Vagina (tissue), 2 donors: ENCODE measurements at regions not wholly inside any gene's neighbourhood (a gene's known extent, or its start where the extent isn't known, plus 50 kb on each side); places are given as distances from the start of the nearest gene placed in this dataset.

Experiments used
- DNase-seq, 2 donors: peaks; one replicate each; pipeline ENCODE4 v3.0.0-alpha.2; 2017; ENCODE audit errors: extremely low spot score in 2 of 2
- H3K27ac ChIP-seq: fragments of 200-600 bp; sonication (generic); one replicate; pipeline ENCODE4 v1.5.1; 2019
- H3K27me3 ChIP-seq: fragments of 200-600 bp; sonication (generic); one replicate; pipeline ENCODE4 v1.5.1; 2019
- H3K36me3 ChIP-seq, 2 donors: fragments of 200-600 bp; sonication (generic); one replicate each; pipeline ENCODE4 v1.5.1; 2017 to 2019
- H3K4me1 ChIP-seq: fragments of 200-600 bp; sonication (generic); one replicate; pipeline ENCODE4 v1.5.1; 2019
- H3K4me3 ChIP-seq, 2 donors: fragments of 200-600 bp; sonication (generic); 1 replicate in 1 of 2; 2 replicates in 1 of 2; pipeline ENCODE4 v1.5.1; 2016 to 2019
- H3K9me3 ChIP-seq: fragments of 200-600 bp; sonication (generic); one replicate; pipeline ENCODE4 v1.5.1; 2019
- CTCF ChIP-seq, 3 experiments: fragments of 450-650 bp in 2 of 3; fragments of 200-600 bp in 1 of 3; sonication (generic) in 1 of 3; IDR thresholded peaks; one replicate each; pipeline ENCODE4 v1.5.1; 2017 to 2019; ENCODE audit warnings: antibody characterized with exemption in 3 of 3, mild to moderate bottlenecking in 2 of 3, moderate library complexity in 2 of 3
- POLR2A ChIP-seq, 2 donors: fragments of 450-650 bp; IDR thresholded peaks; one replicate each; pipeline ENCODE4 v1.6.1; 2017; ENCODE audit warnings: antibody characterized with exemption in 2 of 2, mild to moderate bottlenecking in 2 of 2, moderate library complexity in 2 of 2
- POLR2AphosphoS5 ChIP-seq, 2 donors: sonication (generic); formaldehyde crosslinking; IDR thresholded peaks; one replicate each; pipeline ENCODE4 v1.9.0; 2017; ENCODE audit warnings: antibody characterized with exemption in 2 of 2, mild to moderate bottlenecking in 2 of 2, low read depth in 1 of 2; ENCODE audit not compliant: insufficient read depth in 1 of 2
- intact Hi-C: fragments of 100-400 bp; cut with DNase I; formaldehyde crosslinking; loops from one replicate; pipeline ENCODE4 v1.15.1; 2023

- H3K4me1 ChIP-seq = no peaks in the 10 kb centered on the region
- no peak overlapping the region for H3K4me3 ChIP-seq
- H3K27ac ChIP-seq = no peak overlapping the region
- no peak for DNase-seq
- intact Hi-C loops = loop anchor here (10.0 kb wide), 1 partner anchor 106 kb away; no protein-coding TSS in a partner anchor
- H3K27me3 ChIP-seq = no peaks in the 10 kb centered on the region
- no peaks in the 10 kb centered on the region for H3K9me3 ChIP-seq
- H3K36me3 ChIP-seq = no peaks in the 10 kb centered on the region
- TF ChIP-seq POLR2A (IDR thresholded peaks at IDR 0.05) (no peak), CTCF (IDR thresholded peaks at IDR 0.05) (no peak), POLR2AphosphoS5 (IDR thresholded peaks at IDR 0.05; ENCODE audit: insufficient read depth in 1 of 2, low read depth in 1 of 2) (no peak)
These were observed 311.7 kb upstream of the NFE2L3 start for GRCh38 chr7:25840209-25840792.

- H3K27me3 ChIP-seq = no peaks in the 10 kb centered on the region
- peaks cover 4% of the 10 kb centered on the region for H3K4me1 ChIP-seq
- H3K9me3 ChIP-seq = no peaks in the 10 kb centered on the region
- no peak overlapping the region for H3K27ac ChIP-seq
- no peak overlapping the region for H3K4me3 ChIP-seq
- TF ChIP-seq POLR2A (IDR thresholded peaks at IDR 0.05) (no peak), CTCF (IDR thresholded peaks at IDR 0.05) (no peak)
- intact Hi-C loops = loop anchor here (10.0 kb wide), 1 partner anchor 107 kb away; no protein-coding TSS in a partner anchor
- H3K36me3 ChIP-seq = no peaks in the 10 kb centered on the region
- no peak for DNase-seq
These were observed 310.4 kb upstream of the NFE2L3 start for GRCh38 chr7:25841575-25841974.

GRCh38 chr7:25842201-25842733, 309.7 kb upstream of the NFE2L3 start:
- Histone ChIP-seq H3K27ac (no peak overlapping the region), H3K4me1 (peaks cover 10% of the 10 kb centered on the region), H3K4me3 (no peak overlapping the region), H3K36me3 (no peaks in the 10 kb centered on the region), H3K9me3 (no peaks in the 10 kb centered on the region), H3K27me3 (no peaks in the 10 kb centered on the region)
- DNase-seq = no peak
- TF ChIP-seq POLR2AphosphoS5 (IDR thresholded peaks at IDR 0.05; ENCODE audit: insufficient read depth in 1 of 2, low read depth in 1 of 2) = no peak
- TF ChIP-seq CTCF (IDR thresholded peaks at IDR 0.05) = no peak
- TF ChIP-seq POLR2A (IDR thresholded peaks at IDR 0.05) = no peak
- intact Hi-C loops = loop anchor here (10.0 kb wide), 1 partner anchor 107 kb away; no protein-coding TSS in a partner anchor

- intact Hi-C loops = loop anchor here (10.0 kb wide), 1 partner anchor 109 kb away; no protein-coding TSS in a partner anchor
- Histone ChIP-seq H3K36me3 (no peaks in the 10 kb centered on the region), H3K9me3 (no peaks in the 10 kb centered on the region), H3K4me1 (peaks cover 18% of the 10 kb centered on the region), H3K27me3 (no peaks in the 10 kb centered on the region), H3K4me3 (no peak overlapping the region), H3K27ac (no peak overlapping the region)
- no peak for DNase-seq
- TF ChIP-seq POLR2AphosphoS5 (IDR thresholded peaks at IDR 0.05; ENCODE audit: insufficient read depth in 1 of 2, low read depth in 1 of 2) (no peak), POLR2A (IDR thresholded peaks at IDR 0.05) (no peak)
These were observed 308.5 kb upstream of the NFE2L3 start for GRCh38 chr7:25843467-25843866.

GRCh38 chr7:25844102-25844870, 307.7 kb upstream of the NFE2L3 start:
- no peak for TF ChIP-seq POLR2A (IDR thresholded peaks at IDR 0.05)
- TF ChIP-seq CTCF (IDR thresholded peaks at IDR 0.05) = no peak
- TF ChIP-seq POLR2AphosphoS5 (IDR thresholded peaks at IDR 0.05; ENCODE audit: insufficient read depth in 1 of 2, low read depth in 1 of 2) = no peak
- no peaks in the 10 kb centered on the region for H3K27me3 ChIP-seq
- H3K27ac ChIP-seq = no peak overlapping the region
- DNase-seq = no peak
- no peak overlapping the region for H3K4me3 ChIP-seq
- H3K36me3 ChIP-seq = no peaks in the 10 kb centered on the region
- no peaks in the 10 kb centered on the region for H3K9me3 ChIP-seq
- intact Hi-C loops = loop anchor here (10.0 kb wide), 1 partner anchor 109 kb away; no protein-coding TSS in a partner anchor
- peaks cover 22% of the 10 kb centered on the region for H3K4me1 ChIP-seq
